ENCODE measurements at regions not wholly inside any gene's neighbourhood (a gene's known extent, or its start where the extent isn't known, plus 50 kb on each side); places are given as distances from the start of the nearest gene placed in this dataset.

- H3K36me3 ChIP-seq (replicated peaks; ENCODE audit: low read depth, low read length), result no peaks in the 10 kb centered on the region
- no peaks in the 10 kb centered on the region for H3K27me3 ChIP-seq (ENCODE audit: low read depth, low read length)
- no peaks in the 10 kb centered on the region for H3K79me2 ChIP-seq (ENCODE audit: low read length)
- no peaks in the 10 kb centered on the region for H4K20me1 ChIP-seq (ENCODE audit: insufficient read depth, low read length)
- no peak overlapping the region for H3K9ac ChIP-seq (ENCODE audit: low read length)
- H3K4me2 ChIP-seq (ENCODE audit: low read length), result no peak overlapping the region
- TF ChIP-seq EZH2phosphoT487 (IDR thresholded peaks at IDR 0.05; ENCODE audit: low read depth), result no peak
- TF ChIP-seq, protein P1, sequence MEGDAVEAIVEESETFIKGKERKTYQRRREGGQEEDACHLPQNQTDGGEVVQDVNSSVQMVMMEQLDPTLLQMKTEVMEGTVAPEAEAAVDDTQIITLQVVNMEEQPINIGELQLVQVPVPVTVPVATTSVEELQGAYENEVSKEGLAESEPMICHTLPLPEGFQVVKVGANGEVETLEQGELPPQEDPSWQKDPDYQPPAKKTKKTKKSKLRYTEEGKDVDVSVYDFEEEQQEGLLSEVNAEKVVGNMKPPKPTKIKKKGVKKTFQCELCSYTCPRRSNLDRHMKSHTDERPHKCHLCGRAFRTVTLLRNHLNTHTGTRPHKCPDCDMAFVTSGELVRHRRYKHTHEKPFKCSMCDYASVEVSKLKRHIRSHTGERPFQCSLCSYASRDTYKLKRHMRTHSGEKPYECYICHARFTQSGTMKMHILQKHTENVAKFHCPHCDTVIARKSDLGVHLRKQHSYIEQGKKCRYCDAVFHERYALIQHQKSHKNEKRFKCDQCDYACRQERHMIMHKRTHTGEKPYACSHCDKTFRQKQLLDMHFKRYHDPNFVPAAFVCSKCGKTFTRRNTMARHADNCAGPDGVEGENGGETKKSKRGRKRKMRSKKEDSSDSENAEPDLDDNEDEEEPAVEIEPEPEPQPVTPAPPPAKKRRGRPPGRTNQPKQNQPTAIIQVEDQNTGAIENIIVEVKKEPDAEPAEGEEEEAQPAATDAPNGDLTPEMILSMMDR (IDR thresholded peaks at IDR 0.05; ENCODE audit: low read depth, low read length), result no peak
- no peaks in the 10 kb centered on the region for H3K4me1 ChIP-seq (ENCODE audit: low read length)
- no peaks in the 10 kb centered on the region for H3K9me3 ChIP-seq (ENCODE audit: insufficient read depth, low read length)
- no peak overlapping the region for H3K4me3 ChIP-seq (ENCODE audit: low read length)
- no peak overlapping the region for H2AFZ ChIP-seq (ENCODE audit: low read depth, low read length)
- no peak overlapping the region for H3K27ac ChIP-seq (ENCODE audit: low read length)
Measured at GRCh38 chr2:17030047-17030446, 364.4 kb upstream of the CYRIA start.

DNA sequence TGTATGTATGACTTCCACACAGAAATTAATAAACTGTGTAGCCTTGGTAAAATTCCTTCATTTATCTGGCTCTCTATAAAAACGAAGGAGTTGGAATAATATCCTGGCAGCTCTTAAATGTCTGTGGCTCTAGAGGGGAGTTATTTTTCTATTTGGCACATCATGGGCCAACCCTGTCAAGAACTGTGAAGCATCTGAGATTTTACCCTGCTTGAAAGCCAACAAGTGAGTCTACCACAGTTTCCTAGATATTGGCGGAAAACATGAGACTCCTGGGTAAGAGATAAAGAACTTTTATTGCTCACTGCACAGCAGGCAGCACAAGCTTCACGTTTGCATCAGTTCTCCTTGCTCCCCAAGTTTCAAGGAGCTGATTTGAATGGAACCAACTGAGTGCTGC, 346.7 kb upstream of the CYRIA start:
- Histone ChIP-seq H3K36me3 (replicated peaks; ENCODE audit: low read depth, low read length) (no peaks in the 10 kb centered on the region), H3K79me2 (ENCODE audit: low read length) (no peaks in the 10 kb centered on the region), H3K27me3 (ENCODE audit: low read depth, low read length) (no peaks in the 10 kb centered on the region), H3K9ac (ENCODE audit: low read length) (no peak overlapping the region), H2AFZ (ENCODE audit: low read depth, low read length) (no peak overlapping the region), H3K9me3 (ENCODE audit: insufficient read depth, low read length) (no peaks in the 10 kb centered on the region), H4K20me1 (ENCODE audit: insufficient read depth, low read length) (no peaks in the 10 kb centered on the region), H3K4me1 (ENCODE audit: low read length) (no peaks in the 10 kb centered on the region), H3K4me3 (ENCODE audit: low read length) (no peak overlapping the region), H3K27ac (ENCODE audit: low read length) (no peak overlapping the region), H3K4me2 (ENCODE audit: low read length) (no peak overlapping the region)
- TF ChIP-seq, protein P1 (IDR thresholded peaks at IDR 0.05; ENCODE audit: low read depth, low read length), result no peak
- no peak for TF ChIP-seq EZH2phosphoT487 (IDR thresholded peaks at IDR 0.05; ENCODE audit: low read depth)

DNA sequence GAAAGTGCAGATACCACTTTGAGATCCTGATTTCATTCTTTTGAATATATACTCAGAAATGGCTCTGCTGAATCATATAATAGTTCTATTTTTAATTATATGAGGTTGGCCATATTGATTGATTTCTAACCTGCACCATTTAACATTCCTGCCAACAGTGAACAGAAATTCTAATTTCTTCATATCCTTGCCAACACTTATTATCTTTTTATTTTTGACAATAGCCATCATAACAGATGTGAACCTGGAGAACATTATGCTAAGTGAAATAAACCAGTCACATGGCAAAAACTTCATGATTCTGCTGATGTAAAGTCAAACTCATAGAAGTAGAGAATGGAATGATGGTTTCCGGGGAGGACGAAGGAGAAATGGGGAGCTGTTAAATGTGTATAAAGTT, 344.5 kb upstream of the CYRIA start:
- Histone ChIP-seq H3K27ac (ENCODE audit: low read length) (no peak overlapping the region), H2AFZ (ENCODE audit: low read depth, low read length) (no peak overlapping the region), H3K27me3 (ENCODE audit: low read depth, low read length) (no peaks in the 10 kb centered on the region), H3K79me2 (ENCODE audit: low read length) (no peaks in the 10 kb centered on the region), H4K20me1 (ENCODE audit: insufficient read depth, low read length) (no peaks in the 10 kb centered on the region), H3K36me3 (replicated peaks; ENCODE audit: low read depth, low read length) (no peaks in the 10 kb centered on the region), H3K4me3 (ENCODE audit: low read length) (no peak overlapping the region), H3K9ac (ENCODE audit: low read length) (no peak overlapping the region), H3K4me2 (ENCODE audit: low read length) (no peak overlapping the region), H3K4me1 (ENCODE audit: low read length) (no peaks in the 10 kb centered on the region), H3K9me3 (ENCODE audit: insufficient read depth, low read length) (no peaks in the 10 kb centered on the region)
- TF ChIP-seq EZH2phosphoT487 (IDR thresholded peaks at IDR 0.05; ENCODE audit: low read depth), result no peak
- TF ChIP-seq, protein P1 (IDR thresholded peaks at IDR 0.05; ENCODE audit: low read depth, low read length), result no peak

DNA sequence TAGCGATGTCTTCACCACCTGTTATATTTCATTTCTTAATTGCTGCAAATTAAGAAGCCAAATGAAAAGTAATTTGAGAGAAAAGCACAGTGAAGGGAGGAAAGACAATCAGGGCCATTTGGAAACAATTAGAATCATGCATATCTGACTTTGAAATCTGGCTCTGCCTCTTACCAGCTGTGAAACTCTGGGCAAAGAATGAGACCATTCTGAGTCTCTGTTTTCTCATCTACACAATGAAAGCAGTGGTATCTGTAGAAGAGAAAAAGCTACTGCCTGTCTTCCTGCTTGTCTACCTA, 334.5 kb upstream of the CYRIA start:
- TF ChIP-seq EZH2phosphoT487 (IDR thresholded peaks at IDR 0.05; ENCODE audit: low read depth), result no peak
- TF ChIP-seq, protein P1 (IDR thresholded peaks at IDR 0.05; ENCODE audit: low read depth, low read length), result no peak
- Histone ChIP-seq H2AFZ (ENCODE audit: low read depth, low read length) (no peak overlapping the region), H3K27me3 (ENCODE audit: low read depth, low read length) (no peaks in the 10 kb centered on the region), H3K36me3 (replicated peaks; ENCODE audit: low read depth, low read length) (no peaks in the 10 kb centered on the region), H3K4me3 (ENCODE audit: low read length) (no peak overlapping the region), H3K4me2 (ENCODE audit: low read length) (no peak overlapping the region), H3K27ac (ENCODE audit: low read length) (no peak overlapping the region), H3K79me2 (ENCODE audit: low read length) (no peaks in the 10 kb centered on the region), H3K9ac (ENCODE audit: low read length) (no peak overlapping the region), H3K4me1 (ENCODE audit: low read length) (no peaks in the 10 kb centered on the region), H4K20me1 (ENCODE audit: insufficient read depth, low read length) (no peaks in the 10 kb centered on the region), H3K9me3 (ENCODE audit: insufficient read depth, low read length) (no peaks in the 10 kb centered on the region)
